ENCODE measurements at regions not wholly inside any gene's neighbourhood (a gene's known extent, or its start where the extent isn't known, plus 50 kb on each side); places are given as distances from the start of the nearest gene placed in this dataset.

DNA sequence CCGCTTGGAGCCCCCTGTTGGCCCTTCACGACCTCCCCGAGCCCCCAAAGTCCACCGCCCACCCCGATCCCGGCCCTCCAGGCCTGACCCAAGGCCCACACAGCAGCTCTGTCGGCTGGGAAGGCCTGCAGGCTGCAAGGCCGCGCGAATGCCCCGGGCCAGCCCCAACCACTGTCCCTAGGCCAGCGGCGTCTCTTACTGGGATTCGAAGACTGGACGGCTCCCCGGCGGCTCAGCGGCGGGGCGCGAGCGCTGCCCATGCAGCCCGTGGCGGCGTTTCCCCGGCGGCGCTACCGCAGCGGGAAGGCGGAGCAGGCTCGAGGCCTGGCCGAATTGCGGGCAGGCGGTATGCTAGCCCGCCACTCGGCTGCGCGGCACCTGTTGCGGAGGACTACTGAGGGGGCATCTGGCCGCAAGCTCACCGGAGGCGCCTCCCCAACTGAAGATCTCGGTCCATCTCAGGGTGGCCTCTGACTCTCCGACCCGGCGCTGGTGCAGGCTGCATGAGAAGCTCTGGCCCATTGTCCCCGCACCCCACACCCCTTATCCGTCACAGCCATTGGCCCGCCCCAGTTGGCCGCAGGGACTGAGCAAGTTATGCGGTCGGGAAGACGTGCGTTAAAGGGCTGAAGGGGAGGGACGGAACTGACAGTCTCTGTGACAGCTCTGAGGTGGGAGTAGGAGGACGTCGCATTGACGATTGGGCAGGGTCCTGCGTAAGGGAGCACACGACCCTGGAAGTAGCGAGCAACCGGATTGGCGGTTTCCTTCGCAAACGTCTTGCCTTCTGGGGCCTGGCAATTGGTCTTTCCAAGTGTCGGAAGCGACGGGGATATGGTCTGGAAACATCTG lies 303.5 kb upstream of the HSFY2 start:
- H3K27me3 ChIP-seq, result no peaks in the 10 kb centered on the region
- TF ChIP-seq, protein P1, sequence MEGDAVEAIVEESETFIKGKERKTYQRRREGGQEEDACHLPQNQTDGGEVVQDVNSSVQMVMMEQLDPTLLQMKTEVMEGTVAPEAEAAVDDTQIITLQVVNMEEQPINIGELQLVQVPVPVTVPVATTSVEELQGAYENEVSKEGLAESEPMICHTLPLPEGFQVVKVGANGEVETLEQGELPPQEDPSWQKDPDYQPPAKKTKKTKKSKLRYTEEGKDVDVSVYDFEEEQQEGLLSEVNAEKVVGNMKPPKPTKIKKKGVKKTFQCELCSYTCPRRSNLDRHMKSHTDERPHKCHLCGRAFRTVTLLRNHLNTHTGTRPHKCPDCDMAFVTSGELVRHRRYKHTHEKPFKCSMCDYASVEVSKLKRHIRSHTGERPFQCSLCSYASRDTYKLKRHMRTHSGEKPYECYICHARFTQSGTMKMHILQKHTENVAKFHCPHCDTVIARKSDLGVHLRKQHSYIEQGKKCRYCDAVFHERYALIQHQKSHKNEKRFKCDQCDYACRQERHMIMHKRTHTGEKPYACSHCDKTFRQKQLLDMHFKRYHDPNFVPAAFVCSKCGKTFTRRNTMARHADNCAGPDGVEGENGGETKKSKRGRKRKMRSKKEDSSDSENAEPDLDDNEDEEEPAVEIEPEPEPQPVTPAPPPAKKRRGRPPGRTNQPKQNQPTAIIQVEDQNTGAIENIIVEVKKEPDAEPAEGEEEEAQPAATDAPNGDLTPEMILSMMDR (IDR thresholded peaks at IDR 0.05; ENCODE audit: low read depth, low read length), result no peak
- DNase-seq (ENCODE audit: low read depth in 1 of 2, low spot score in 1 of 2), result peak in 1 of 2 donors; percentile 88
- H3K9me3 ChIP-seq (ENCODE audit: low read depth), result no peaks in the 10 kb centered on the region
- H3K27ac ChIP-seq, result no peak overlapping the region
- H3K4me1 ChIP-seq (ENCODE audit: low read depth), result no peaks in the 10 kb centered on the region
- H3K36me3 ChIP-seq, result no peaks in the 10 kb centered on the region
- H3K4me3 ChIP-seq, result no peak overlapping the region

DNA sequence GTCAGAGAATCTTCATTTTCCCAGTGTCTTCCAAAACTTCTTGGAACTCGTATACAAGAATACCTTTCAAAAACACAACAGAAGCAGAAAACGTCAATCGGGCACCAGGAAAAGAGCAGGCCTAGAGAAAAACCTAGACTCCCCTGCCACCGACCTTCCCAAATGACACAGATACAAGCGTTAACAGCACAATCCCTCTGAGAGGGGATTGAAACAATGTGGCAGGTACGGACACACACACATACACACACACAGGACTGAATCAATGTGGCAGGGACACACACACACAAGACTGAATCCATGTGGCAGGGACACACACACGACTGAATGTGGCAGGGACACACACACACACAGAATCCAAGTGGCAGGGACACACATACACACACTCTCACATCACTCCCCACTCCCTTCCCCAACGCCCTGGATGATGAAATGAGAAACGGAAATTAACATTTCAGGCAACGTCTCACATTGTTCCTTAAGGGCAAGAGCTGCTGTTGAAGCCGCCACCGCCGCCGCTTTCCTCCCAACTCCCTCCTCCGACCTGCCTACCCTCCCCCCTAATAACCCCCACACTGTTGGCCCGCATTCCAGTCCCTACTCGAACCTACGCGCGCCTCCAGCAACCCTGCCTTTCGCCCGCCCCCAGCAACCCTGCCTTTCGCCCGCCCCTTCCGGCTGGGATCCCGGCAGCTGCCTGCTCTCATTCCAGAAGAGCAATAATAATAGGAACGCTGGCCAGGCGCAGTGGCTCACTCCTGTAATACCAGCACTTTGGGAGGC lies 302.1 kb upstream of the HSFY2 start:
- H3K4me1 ChIP-seq (ENCODE audit: low read depth), result no peaks in the 10 kb centered on the region
- no peaks in the 10 kb centered on the region for H3K27me3 ChIP-seq
- no peaks in the 10 kb centered on the region for H3K9me3 ChIP-seq (ENCODE audit: low read depth)
- no peak overlapping the region for H3K27ac ChIP-seq
- no peaks in the 10 kb centered on the region for H3K36me3 ChIP-seq
- no peak overlapping the region for H3K4me3 ChIP-seq
- TF ChIP-seq, protein P1 (IDR thresholded peaks at IDR 0.05; ENCODE audit: low read depth, low read length), result no peak
- DNase-seq (ENCODE audit: low read depth in 1 of 2, low spot score in 1 of 2), result peak in 1 of 2 donors; percentile 89

DNA sequence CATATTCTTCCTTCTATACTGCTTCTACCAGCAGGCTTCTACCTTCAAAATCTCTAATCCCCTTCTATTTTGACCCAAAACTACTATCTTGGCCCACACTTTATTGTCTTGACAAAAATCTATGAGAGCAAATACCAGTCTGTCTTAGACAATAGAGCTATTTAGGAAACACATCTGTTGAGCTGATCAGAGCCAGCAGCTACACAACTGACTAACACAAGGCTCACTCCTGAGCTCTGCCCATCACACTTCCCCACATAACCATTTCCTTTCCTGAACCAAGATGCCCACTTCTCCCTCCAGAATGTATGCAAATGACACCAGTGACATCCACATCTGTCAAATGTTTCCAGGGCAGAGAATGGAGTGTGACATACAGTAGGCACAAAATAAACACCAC lies 293.9 kb upstream of the HSFY2 start:
- TF ChIP-seq, protein P1 (IDR thresholded peaks at IDR 0.05; ENCODE audit: low read depth, low read length), result no peak
- H3K4me1 ChIP-seq (ENCODE audit: low read depth), result no peaks in the 10 kb centered on the region
- H3K36me3 ChIP-seq, result no peaks in the 10 kb centered on the region
- H3K27me3 ChIP-seq, result no peaks in the 10 kb centered on the region
- H3K4me3 ChIP-seq, result no peak overlapping the region
- H3K27ac ChIP-seq, result no peak overlapping the region
- DNase-seq (ENCODE audit: low read depth in 1 of 2, low spot score in 1 of 2), result peak in 1 of 2 donors; percentile 3
- H3K9me3 ChIP-seq (ENCODE audit: low read depth), result no peaks in the 10 kb centered on the region

DNA sequence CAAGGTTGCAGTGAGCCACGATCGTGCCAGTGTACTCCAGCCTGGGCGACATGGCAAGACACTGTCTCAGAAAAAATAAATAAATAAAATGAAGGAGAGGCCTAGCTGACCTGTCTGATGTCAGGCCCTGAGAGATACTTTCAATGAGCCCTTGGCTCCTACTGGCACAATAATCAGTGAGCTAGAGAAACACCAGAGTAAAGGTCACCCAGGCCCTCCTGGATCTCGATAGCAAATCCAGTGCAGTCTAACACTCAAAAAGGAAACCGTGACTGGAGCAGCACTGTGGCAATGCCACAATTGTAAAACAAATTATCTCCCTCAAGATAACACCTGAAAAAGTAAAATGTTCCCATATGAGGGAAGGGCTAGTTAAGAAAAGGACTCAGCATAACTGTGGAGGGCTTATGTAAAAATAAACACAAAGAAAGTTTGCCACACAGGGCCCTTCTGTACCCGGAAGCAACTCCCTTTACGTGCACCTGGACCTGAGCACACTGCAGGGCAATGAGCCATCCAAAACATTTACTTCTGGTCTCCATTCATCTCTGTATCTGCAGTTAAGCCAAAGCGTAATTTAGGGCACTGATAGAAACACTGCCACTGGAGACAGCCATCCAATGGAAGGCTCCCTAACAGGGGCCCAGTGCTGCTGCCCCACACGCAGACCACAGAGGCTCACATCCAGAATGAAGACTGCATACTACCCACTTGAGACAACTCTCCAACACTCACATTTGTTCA lies 293.1 kb upstream of the HSFY2 start:
- Histone ChIP-seq H3K36me3 (no peaks in the 10 kb centered on the region), H3K9me3 (ENCODE audit: low read depth) (no peaks in the 10 kb centered on the region), H3K27ac (no peak overlapping the region), H3K4me3 (no peak overlapping the region), H3K27me3 (no peaks in the 10 kb centered on the region), H3K4me1 (ENCODE audit: low read depth) (no peaks in the 10 kb centered on the region)
- TF ChIP-seq, protein P1 (IDR thresholded peaks at IDR 0.05; ENCODE audit: low read depth, low read length), result no peak
- DNase-seq (ENCODE audit: low read depth in 1 of 2, low spot score in 1 of 2), result no peak

DNA sequence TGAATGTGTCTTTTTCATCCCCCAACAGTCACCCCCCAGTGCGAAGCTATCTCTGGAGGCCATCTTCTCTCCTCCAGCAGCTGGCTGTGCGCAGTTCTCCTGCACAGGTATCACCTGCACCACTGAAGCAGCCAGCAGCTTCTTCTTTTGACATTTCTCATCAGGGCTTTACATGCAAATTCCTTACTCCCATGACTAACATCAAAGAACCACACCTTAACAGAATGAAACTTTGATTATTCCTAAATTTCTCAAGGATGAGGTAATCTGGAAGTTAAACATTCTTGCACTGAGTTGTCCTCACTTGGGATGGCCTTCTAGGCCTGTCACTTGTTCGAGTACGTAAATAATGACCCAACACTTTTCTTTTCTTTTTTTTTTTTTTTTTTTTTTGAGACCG lies 291.6 kb upstream of the HSFY2 start:
- Histone ChIP-seq H3K4me1 (ENCODE audit: low read depth) (no peaks in the 10 kb centered on the region), H3K27me3 (no peaks in the 10 kb centered on the region), H3K27ac (no peak overlapping the region), H3K36me3 (no peaks in the 10 kb centered on the region), H3K4me3 (no peak overlapping the region), H3K9me3 (ENCODE audit: low read depth) (no peaks in the 10 kb centered on the region)
- DNase-seq (ENCODE audit: low read depth in 1 of 2, low spot score in 1 of 2), result no peak
- TF ChIP-seq, protein P1 (IDR thresholded peaks at IDR 0.05; ENCODE audit: low read depth, low read length), result no peak
